GM18858 (cell line): ENCODE measurements at regions not wholly inside any gene's neighbourhood (a gene's known extent, or its start where the extent isn't known, plus 50 kb on each side); places are given as distances from the start of the nearest gene placed in this dataset.

Experiments used
- ATAC-seq: cut with Tn5 transposase; IDR thresholded peaks from one replicate; pipeline ENCODE4 v1.9.1; 2021; ENCODE audit not compliant: unreplicated experiment

GRCh38 chr5:62000646-62001045 is 305.4 kb upstream of the KIF2A start:
- ATAC-seq = no peak

GRCh38 chr5:62001640-62002039 is 304.4 kb upstream of the KIF2A start:
- ATAC-seq = no peak

GRCh38 chr5:62002436-62002835 is 303.6 kb upstream of the KIF2A start:
- ATAC-seq = no peak

GRCh38 chr5:62005551-62005950 is 300.5 kb upstream of the KIF2A start:
- ATAC-seq = no peak

DNA sequence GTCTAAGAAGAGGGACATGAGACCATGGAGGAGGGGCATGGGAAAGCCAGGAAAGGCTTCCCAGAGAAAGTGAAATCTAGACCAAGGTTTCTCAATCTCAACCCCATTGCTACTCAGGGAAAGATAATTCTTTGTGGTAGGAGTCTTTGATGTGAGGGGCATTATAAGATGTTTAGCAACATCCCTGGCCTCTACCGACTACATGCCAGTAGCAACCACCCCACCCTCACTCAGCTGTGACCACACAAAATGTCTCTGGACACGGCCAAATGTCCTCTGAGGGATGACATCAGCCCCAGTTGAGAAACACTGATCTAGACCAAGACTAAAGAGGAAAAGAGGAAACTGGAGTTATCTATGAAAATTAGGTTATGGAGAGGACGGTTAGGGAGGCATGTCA is 298.5 kb upstream of the KIF2A start:
- ATAC-seq = no peak

GRCh38 chr5:62011089-62011664 is 294.8 kb upstream of the KIF2A start:
- ATAC-seq = no peak

DNA sequence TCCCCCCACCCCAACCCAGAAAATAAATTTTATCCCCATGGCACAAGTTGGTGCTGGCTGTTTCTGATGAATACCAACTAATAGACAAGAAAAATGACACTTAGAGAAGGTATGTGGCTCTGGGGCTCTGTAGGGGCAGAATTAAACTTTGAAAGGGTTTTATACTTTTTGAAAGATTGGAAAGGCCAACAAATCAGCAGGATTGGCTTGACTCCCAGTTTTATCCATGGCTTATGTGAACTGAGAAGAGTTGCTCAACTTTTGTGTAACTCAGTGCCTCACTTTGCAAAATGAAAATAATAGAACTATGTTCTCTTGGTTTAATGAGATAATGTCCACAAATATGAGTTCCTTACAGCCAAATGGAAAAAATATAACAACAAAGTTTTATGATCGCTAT is 288.9 kb upstream of the KIF2A start:
- no peak for ATAC-seq

DNA sequence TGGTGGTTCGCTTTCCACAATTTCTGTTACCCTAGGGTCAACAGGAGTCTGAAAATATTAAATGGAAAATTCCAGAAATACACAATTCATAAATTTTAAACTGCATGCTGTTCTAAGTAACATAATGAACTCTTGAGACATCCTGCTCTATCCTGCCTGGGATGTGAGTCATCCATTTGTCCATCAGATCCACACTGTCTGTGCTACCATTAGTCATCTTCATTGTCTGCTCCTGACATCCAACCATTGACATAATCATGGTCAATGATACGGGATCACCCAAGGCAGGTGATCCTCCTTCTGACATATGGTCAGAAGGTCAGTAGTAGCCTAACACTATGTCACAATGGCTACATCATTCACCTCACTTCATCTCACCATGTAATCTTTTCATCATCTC is 276.7 kb upstream of the KIF2A start:
- ATAC-seq = no peak

- no peak for ATAC-seq
These were observed 275.7 kb upstream of the KIF2A start for GRCh38 chr5:62030326-62030725.

DNA sequence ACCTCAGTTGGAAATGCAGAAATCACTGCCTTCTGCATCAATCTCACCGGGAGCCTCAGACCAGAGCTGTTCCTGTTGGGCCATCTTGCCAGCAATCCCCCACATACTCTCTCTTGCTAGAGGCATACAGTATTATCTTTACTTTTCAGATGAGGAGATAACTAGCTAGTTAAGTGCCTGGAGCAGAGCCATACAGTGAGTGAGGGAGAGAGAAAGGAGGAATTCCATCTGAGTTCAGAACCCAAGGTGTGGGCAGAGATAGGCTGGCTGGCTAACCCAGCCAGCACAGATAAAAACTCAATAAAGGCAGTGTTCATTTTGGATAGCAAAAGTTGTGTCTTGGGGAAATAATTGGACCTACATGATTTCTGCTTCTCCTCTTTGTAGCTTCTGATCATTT is 268.0 kb upstream of the KIF2A start:
- ATAC-seq = no peak

DNA sequence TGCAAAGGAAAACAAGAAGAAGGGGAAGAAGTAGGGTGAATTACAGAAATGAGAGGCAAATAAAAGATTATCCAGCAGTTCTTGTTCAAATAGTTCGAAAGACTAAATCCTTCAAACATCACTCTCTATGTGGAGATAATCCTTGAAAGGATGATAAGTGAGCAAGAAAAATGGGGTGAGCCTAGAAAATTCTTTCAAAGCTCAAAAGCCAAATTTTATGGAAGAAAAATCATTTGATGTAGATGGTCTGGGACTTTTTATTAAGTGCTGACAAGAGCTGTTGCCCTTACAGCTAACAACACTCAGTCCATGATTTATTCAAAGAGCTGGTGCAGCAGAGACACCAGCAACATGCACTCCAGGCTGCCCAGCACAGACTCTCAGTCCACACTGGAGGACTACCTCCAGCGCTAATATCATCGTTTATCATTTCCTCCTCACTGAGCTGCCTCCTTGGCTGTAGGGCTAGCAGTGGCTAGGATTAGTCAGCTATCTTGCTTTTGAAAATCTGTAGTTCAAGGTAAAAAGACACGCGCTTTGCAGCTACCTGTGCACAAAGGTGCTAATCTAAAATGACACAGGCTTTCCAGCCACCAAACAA is 264.8 kb upstream of the KIF2A start:
- no peak for ATAC-seq

GRCh38 chr5:62042007-62042406 is 264.0 kb upstream of the KIF2A start:
- ATAC-seq = no peak

DNA sequence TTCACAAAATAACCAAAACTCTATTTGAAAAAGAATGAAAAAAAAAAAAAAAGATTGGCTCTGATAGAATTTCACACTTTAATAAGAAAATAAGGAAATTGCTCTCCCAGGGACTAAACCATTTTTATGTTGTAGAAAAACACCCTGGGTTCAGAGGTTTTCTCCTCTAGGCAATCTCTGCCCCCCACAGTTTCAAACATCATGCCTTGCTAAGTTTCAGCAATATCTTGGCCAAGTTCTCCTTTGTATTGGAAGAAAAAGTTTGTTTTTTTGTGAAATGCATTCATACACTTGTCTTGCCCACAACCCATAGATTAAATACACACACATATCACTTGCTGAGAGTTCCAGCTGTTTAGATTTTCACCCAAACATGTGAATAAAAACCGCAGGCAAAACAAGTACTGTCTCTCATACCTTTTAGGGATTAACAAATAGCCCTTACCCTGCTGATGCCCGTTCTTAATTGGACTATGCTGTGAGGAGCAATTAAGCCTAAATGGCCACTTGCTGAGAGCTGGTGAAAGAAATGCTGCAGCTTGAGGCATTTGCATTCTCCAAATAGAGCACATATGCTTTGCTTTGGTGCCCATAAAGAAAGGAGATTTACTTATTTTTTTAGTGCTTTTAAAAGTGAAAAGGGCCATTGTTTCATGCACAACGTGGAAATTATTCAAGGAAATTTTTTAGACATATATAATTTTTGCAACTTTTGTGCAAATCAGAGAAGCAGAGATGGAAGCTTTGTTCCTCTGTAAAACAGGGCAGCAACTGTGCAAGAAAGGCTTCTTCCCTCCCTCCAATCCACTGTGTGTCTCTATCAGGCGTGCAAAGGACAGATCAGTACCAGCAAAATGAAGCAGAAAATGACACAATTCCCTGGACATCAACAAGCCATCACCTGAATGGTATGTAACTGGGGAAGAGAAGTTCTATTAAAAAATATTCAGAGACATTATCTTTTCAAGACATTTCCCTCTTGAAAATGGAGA is 262.4 kb upstream of the KIF2A start:
- ATAC-seq = no peak

DNA sequence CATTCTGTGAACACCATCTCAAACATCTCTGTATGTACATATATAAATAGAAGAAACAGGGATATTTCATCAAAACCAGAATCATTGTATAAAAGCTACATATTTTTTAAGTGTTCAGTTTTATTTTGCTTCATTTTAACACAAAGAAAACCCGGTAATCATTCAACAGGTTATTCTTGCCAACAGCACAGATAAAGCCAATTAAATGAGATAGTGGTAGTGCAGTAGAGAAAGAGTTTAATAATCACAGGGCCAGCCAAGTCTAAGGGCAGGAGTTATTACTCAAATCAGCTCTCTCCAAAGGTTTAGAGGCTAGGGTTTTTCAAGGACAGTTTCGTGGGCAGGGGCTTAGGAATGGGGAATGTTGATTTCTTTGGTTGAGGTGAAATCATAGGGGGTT is 261.0 kb upstream of the KIF2A start:
- ATAC-seq = no peak

- no peak for ATAC-seq
These were observed 259.8 kb upstream of the KIF2A start for GRCh38 chr5:62046191-62046590.

DNA sequence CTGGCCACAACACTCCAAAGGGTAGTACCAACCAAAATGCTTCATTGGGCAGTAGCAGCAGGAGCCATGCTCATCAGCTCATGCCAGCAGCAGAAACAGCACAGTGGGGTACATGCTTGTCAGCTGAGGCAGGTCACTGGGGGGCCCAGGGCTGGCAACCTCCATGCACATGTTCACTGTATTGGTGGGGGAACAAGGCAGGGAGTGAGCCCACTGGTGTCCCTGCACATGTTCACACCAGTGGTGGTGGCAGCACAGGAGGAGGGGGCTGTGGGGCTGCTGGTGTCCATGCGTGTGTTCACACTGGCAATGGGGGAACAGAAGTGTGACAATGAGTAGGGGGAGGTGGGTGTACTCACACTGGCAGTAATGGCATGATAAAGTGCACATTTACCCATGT is 254.3 kb upstream of the KIF2A start:
- no peak for ATAC-seq

DNA sequence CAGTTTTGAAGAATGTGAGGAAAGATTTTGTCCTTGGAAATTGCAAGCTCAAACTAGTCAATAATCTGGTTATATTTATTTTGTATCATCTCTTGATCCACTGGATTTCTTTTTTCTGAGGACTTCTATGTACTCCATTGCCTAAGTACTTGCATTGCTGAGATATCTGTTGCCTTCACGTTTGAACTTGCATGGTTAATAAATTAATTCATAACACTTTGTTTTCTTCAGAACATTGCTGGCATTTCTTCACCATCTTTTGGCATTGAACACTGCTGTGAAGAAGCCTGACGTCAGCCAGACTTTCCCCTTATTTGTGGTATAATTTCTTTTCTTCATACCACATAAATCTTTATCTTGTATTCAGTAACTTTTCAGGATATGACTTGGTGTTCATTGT is 246.0 kb upstream of the KIF2A start:
- no peak for ATAC-seq

GRCh38 chr5:62065050-62065449 is 241.0 kb upstream of the KIF2A start:
- ATAC-seq = no peak

DNA sequence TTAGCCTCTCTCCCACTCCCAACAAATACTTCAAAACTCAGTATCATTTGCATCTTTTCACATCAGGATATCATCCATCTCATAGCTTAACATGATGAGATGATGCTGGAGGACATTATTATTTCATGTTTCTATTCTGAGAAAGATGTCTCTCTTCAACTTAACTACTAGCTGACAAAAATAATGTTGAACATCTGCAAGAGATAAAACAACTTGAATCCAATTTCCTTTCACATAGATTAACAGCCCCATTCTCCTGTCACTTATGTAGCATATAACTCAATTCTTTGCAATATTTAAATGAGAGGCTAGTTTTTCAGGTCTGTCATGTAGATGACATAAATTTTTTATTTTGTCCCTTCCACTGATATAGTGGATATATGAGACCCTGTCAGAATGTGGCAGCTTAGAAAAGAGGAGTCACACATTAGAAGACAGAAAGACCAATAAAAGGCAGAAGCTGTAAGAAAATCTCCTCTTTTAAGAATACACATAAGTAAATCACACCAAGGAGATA is 239.2 kb upstream of the KIF2A start:
- ATAC-seq = no peak

- ATAC-seq = no peak
These were observed 237.5 kb upstream of the KIF2A start for GRCh38 chr5:62068554-62068953.

- no peak for ATAC-seq
These were observed 228.6 kb upstream of the KIF2A start for GRCh38 chr5:62077387-62077786.
